ENCODE measurements at regions not wholly inside any gene's neighbourhood (a gene's known extent, or its start where the extent isn't known, plus 50 kb on each side); places are given as distances from the start of the nearest gene placed in this dataset.

GRCh38 chr22:47626428-47627390, 864.3 kb downstream of the TBC1D22A start:
- peak; percentile 19 for TF ChIP-seq CTCF (IDR thresholded peaks at IDR 0.05; ENCODE audit: low read depth, low read length, missing control alignments)
- DNase-seq (ENCODE audit: low read depth), result no peak
- no peak overlapping the region for H3K4me3 ChIP-seq (ENCODE audit: low read depth, low read length)

- TF ChIP-seq CTCF (IDR thresholded peaks at IDR 0.05; ENCODE audit: low read depth, low read length, missing control alignments), result no peak
Measured at GRCh38 chr22:47625531-47626427, 863.3 kb downstream of the TBC1D22A start.

DNA sequence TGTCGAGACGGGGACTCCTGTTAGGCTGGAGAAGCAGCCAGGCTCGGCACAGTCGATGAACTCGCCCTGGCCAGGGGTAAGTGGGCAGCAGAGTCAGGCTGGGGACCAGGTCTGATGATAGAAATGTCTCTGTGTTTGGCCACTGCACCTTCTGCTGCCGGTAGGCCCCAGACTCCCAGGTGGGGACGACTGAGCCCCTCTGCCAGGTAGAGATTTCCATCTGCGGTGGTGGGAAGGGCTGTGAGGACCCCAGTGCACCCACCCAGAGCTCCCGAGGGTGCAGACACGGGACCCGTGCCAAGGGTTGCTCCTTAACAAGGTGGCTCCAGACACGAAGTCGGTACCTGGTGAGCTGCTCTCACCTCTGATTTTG, 862.5 kb downstream of the TBC1D22A start:
- no peak for DNase-seq (ENCODE audit: low read depth)
- no peak overlapping the region for H3K4me3 ChIP-seq (ENCODE audit: low read depth, low read length)
- TF ChIP-seq CTCF (IDR thresholded peaks at IDR 0.05; ENCODE audit: low read depth, low read length, missing control alignments), result no peak

More at GRCh38 chr22:47625531-47626427, 863.3 kb downstream of the TBC1D22A start:
- no peak for DNase-seq (ENCODE audit: low read depth)
- H3K4me3 ChIP-seq (ENCODE audit: low read depth, low read length), result no peak overlapping the region

DNA sequence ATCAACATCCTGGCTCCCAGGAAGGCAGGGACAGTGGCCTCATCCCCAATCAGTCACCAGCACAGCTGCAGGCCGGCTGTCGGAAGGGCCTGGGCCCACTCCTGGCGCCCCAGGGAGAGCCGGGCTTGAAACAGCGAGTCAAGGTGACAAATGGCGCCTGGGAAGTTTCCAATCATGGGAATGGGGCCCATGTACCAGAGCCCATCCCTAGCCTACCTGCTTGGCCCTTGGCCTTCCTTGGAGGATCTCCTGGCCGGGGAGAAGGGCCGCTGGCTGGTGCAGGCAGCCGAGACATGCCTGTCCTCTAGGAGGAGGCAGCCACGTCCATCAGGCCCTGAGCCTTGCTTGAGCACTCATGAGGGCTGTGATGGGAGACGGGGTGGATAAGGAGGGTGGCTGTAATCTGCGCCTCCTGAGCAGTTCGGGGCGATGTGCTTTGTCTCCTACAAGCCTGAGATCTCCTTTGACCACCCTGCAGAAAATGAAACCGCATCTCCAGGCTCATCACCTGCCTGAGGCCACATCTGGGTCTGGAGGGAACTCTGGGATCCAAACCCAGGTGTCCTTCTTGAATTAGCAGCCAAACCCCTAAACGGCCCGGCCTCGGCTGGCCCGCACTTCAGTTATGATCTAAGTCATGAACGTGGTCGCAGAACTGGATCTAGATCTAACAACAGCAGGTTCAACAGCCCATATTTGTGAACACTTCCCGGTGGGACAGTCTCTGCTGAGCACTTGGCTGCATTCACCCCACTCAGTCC, 862.0 kb downstream of the TBC1D22A start:
- TF ChIP-seq CTCF (IDR thresholded peaks at IDR 0.05; ENCODE audit: low read depth, low read length, missing control alignments), result no peak
- H3K4me3 ChIP-seq (ENCODE audit: low read depth, low read length), result no peak overlapping the region
- DNase-seq (ENCODE audit: low read depth), result no peak

GRCh38 chr22:47623763-47624148, 861.3 kb downstream of the TBC1D22A start:
- no peak overlapping the region for H3K4me3 ChIP-seq (ENCODE audit: low read depth, low read length)
- no peak for TF ChIP-seq CTCF (IDR thresholded peaks at IDR 0.05; ENCODE audit: low read depth, low read length, missing control alignments)
- no peak for DNase-seq (ENCODE audit: low read depth)

DNA sequence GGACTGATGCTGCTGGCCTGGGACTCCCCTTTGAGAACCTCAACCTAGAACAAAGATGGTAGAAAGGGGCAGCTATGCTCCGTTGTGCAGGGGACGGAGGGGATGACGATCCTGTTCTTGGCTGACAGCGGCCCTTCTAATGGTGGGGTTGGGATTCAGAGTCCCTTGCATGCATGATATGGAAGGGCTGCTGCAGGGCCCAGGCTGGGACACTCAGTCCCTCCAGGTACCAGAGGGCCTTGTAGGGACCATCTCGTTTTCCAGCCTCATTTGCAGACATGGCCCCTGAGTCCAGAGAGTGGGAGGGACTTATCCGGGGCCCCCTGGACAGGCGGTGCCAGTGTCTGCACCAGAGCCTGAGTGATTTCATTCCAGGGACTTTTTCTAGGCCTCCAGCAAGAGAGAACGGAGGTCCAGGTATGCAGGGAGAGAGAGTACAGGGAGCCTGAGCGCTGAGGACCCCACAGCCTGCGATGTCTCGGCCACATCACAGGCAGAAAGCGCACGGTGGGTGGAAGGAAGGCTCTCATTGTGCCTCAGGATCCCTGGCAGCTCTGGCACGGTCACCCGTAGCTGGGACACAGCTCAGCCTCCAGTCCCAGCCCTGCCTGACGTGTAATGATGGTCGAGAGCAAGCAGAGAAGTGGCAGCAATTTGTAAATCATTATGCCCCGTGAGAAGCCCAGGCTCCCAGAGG, 860.8 kb downstream of the TBC1D22A start:
- TF ChIP-seq CTCF (IDR thresholded peaks at IDR 0.05; ENCODE audit: low read depth, low read length, missing control alignments), result no peak
- no peak for DNase-seq (ENCODE audit: low read depth)

More for the DNA sequence above, 860.8 kb downstream of the TBC1D22A start:
- no peak overlapping the region for H3K4me3 ChIP-seq (ENCODE audit: low read depth, low read length)
